Daoy (cell line): ENCODE measurements at regions not wholly inside any gene's neighbourhood (a gene's known extent, or its start where the extent isn't known, plus 50 kb on each side); places are given as distances from the start of the nearest gene placed in this dataset.
A peak's percentile ranks its signal among the peaks of the same experiment; 100 is the strongest.

Experiments
- DNase-seq: peaks from one replicate; pipeline ENCODE4 v3.0.0-alpha.2; 2015; ENCODE audit warnings: low read depth

DNA sequence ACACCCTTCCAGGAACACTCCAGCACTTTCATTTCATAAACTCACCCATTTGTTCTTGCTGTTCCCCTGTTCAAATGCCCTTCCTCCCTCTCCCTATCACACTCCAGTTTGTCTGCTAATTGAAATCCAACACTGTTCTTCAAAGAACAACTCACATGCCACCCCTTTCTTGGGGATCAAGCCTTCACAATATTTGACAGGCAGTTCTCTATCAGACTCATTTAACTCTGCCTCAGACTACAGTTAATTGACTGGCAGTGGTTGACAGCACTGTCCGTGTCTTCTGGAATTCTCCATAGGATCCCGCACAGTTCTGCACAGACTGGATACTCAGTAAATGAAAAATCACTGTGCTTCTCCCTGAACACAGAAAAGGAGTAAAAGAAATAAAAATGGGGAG is 87.8 kb downstream of the PMP22 start:
- DNase-seq: no peak

DNA sequence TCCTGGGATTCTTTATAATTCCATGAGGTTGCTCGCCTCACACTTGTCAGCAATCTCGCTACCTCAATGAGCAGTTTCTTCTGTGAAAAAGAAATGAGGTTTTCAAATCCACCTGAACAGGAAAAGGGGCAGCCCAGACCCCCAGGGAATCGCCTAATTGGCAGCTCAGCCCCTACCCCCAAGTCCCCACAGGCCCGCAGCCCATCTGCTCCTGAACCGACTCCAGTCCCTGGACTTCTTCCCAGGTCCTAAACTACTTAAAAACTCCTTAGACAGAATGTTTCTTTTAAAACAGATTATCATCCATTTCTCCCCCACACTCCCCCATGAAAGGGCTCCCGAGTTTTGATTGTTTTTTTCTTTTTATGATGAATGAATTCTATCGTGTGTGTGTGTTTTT is 89.8 kb downstream of the PMP22 start:
- DNase-seq: no peak

DNA sequence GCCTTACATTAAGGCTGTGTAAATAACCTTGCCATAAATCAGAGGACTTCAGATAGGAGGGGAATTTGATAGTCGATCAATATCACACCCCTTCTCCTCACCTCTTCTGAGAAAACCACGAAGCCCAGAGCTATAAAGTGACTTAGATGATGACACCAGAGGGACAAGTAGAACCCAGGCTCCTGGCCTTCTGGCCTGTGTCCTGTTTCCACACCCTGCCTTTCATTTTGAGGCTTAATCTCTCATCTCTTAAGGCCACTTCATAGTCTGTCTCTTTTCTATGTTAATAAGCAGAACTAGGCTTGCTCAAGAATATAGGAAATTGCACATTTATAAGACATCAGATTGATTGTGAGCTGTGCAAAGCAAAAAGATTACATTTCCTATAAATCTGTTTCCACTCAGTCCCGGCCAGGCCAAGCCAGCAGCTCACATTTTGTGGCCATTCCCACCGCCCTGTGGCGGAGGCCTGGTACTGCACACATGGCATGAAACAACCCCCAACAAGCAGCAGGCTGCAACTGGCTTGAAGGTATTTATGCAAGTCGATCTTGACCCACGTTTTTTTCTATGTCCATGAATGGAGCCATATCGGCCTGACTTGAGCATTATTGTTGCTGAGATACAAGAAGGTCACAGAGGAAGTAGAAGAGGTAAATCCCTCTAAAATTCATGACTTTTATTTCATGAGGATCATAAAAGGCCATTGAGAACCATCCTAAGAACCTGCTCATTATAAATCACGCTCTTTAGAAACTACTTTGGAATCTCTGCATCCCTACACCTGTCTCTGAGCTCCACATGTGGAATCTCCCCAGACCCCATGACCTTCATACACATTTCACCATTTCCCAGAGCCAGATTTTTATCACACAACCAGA is 93.7 kb downstream of the PMP22 start:
- DNase-seq: peak; percentile 83

DNA sequence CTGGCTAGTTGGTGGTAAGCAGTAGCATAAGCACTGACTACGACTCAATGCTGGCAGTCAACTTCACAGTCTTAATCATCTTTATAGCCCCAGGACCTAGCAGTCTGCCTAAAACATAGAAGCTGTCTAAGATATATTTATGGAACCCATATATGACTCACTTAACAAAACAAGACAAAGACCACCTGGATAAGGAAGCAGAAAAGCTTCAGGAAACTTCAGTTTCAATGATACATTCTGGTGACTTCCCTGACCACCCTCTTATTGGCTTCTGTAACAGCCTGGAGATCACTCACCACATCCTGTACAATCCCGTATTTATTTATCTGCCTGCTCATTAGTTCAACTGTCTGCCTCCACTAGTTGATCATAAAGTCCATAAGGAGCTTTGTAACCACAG is 95.5 kb downstream of the PMP22 start:
- DNase-seq: peak; percentile 91

DNA sequence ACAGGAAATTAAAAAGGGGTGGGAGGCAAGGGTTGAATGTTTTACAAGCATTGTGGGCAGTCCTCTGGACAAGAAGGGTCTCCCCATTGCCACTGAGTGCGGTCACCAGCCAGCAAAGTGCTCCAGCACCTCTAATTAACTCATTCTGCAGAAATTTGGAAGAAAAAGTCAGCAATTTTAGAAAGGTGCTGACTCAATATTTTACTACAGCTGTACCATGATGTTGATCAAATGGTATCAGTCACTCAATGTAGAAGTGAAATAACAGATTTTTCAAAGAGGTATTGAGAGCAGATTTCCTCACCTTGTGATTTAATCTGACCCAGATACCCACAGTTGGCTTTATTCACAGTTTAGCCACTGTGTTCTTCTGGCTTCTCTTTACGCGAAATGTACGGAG is 96.7 kb downstream of the PMP22 start:
- no peak for DNase-seq

DNA sequence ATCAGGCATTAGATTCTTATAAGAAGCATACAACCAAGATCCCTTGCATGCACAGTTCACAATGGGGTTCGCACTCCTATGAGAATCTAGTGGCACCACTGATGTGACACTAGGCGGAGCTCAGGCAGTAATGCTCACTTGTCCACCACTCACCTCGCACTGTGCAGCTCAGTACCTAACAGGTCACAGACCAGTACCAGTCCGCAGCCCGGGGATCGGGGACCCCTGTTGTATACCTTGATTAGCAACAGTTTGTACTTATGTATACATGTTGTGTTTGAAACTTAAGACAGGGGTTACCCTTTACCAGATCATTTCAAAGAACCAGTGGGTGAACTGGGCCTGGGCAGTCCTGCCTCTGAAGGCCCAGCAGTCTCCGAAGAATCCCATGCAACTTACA is 103.7 kb downstream of the PMP22 start:
- no peak for DNase-seq

DNA sequence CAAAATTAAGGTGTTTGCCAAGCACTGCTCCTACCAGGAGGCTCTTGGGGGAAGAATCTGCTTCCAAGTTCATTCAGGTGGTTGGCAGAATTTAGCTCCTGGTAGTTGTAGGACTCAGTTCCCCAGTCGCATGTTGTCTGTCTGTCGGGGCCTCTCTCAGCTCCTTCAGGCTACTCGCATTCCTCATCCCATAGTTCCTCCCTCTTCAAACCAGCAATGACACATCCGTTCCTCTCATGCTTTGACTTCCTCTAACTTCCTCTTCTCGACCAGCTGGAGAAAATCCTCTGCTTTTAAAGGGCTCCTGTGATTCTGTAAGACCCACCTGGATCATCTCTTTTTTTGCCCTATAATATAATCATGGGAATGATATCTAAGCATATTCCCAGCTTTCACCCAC is 108.1 kb downstream of the PMP22 start:
- peak; percentile 33 for DNase-seq

DNA sequence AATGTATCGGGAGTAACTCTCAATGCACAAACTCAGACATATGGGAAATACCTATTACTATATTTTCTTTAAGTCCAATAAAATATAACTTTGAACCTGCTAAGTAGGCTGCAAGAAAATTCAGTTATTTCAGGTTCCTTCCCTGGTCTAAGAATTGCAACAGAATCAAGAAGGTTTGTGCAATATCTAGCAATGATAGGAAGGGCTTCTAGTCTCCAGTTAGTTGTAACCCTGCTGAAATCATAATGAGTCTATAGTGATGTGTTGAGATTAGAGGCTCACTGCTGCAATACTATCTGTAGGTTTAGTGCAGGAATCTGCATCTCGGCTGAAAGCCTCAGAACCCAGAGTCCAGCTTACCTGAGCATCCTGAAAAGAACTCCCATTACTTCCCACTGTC is 110.5 kb downstream of the PMP22 start:
- DNase-seq: no peak

DNA sequence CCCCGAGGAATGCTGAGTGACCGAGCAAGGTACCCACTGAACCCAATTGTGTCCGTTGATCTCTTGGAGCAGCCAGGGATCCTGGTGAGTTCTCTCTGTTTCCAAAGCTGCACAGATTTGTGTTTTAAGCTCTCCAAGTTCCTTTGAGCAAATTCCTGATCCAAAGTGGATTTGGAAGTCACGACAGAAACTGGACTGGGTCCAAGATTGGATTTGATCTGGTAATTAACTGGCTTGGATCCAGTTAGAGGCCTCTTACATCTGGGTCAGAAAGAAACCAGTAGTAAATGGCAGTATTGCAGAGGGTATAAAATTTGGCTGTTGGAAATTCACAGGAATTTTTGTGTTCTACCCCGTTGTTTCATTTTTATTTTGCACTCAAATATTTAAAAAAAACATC is 119.5 kb downstream of the PMP22 start:
- no peak for DNase-seq

DNA sequence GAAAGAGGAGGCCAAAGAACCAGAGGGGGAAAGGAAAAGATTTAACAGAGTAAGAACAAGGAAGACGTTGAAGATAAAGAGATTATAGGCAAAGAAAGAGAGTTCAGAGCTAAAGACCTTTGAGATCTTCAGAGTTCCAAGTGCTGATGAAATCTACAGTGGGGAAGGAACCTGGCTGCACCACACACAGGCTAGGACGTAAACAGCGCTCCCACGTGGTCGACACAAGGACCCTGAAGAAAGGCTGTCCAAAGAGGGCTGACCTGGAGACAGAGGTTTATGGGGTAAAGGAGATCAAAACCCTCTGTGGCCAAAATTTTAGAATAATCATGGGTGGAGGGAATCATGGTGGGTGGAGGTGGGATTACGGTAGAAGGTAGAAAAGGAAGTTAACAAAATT is 121.6 kb downstream of the PMP22 start:
- DNase-seq: no peak

DNA sequence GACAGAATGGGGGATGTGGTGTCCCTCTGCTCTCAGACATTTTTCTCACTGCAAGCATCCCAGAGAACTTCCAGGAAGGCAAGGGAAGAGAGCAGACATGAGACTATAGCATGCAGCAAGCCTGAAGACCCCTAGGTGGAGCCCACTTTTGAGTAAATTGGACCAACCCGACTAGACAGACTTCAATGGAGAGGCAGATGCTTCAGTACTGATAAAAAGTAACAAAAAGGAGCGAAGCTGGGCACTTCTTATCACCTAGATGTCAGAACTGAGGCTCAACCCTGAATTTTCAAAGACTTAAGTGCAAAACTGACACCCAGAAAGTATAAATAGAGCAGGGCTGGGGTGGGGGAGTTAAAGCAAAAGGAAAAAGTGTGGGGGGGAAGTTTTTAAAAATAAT is 130.8 kb downstream of the PMP22 start:
- no peak for DNase-seq

DNA sequence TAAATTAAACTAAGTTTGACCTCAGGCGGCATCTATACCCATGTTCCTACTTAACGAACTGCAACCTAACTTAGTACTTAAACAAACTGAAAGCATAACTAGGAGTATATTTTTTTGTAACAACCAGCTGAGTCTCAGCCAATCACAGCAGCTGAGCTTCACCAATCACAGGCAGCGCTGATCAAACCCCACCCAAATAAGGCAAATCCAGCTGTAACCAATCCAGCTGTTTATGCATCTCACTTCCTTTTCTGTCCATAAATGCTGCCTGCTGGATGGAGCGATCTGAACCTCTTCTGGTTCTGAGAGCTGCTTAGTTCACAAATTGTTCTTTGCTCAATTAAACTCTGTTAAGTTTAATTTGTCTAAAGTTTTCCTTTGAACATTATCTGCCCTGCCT is 131.3 kb downstream of the PMP22 start:
- DNase-seq: no peak

DNA sequence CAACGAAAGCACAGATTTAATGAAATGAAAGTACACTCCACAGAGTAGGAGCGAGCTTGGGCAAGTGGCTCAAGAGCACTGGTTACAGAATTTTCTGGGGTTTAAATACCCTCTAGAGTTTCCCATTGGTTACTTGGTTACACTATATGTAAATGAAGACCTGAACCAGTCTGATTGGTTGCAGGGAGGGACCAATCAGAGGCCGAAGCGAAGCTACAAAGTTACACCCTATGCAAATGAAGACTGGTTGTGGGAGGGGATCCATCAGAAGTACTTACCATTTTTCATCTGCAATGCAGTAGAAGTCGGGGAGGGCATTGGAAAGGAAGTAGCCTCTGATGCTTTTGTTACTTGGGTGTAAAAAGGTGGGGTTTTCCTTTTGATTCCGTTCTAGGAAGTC is 132.0 kb downstream of the PMP22 start:
- DNase-seq: no peak

DNA sequence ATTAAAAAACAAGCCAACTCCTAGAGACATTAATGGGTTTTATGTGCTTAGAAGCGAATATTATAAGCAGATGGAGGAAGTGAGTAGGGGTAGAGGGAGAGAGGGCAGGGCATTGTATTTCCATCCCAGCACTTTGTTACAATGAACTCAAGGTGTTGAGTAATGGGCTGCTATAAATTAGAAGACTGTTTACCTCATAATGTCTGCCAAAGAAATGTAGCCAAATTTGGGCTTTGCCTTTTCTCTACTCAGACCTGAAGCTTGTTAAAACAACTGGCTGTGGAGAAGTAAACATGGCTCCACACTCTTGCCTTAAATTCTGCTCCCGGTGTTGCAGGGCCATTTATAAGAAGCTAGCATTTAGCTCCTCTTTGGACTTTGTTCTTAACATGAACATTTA is 134.7 kb downstream of the PMP22 start:
- no peak for DNase-seq

DNA sequence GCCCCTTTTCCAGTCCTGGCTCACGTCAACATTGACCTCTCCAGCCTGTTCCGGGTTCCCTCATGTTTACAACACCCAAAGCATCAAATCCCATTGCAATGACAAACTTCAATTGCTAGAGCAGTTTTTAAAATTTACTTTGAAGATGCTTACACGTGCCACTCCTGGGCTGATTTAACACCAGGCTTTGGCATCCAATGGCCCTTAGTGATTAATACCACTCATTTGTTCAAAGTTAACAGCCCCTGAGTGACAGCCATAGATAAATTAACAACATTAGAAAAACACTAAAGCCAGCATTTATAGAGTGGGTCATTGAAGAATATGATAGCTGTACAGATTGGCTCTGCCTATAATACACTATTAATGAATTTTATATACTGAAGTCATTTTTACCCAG is 135.1 kb downstream of the PMP22 start:
- no peak for DNase-seq

DNA sequence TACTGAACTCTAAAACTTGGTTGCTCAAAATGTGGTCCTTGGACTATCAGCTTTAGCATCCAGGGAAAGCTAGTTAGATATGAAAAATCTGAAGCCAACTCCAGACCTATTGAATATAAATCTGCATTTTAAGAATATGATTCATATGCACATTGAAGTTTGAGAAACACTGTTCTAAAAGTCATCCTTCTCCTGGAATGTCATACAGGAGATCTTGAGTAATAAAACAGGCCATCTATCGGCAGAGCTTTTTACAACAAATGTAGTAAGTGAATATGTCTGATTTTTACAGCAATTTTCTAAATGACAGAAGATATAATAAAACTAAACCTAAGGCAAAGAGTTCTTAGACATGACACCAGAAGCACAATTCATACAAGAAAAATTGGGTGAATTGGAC is 140.4 kb downstream of the PMP22 start:
- DNase-seq: no peak

DNA sequence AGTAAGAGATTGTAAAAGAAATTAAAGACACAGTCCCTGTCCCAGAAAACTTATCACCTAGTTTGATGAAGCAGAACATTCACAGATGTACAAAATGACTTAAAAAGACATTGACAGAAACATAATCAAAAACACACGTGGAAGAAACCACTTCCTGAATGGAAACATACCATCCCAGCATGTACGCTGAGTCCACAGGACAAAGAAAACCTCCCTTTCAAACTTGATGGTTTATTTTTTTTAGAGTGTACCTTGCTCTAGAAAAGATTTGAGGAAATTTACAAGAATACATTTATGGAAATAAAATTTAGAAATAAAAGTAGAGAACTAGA is 140.9 kb downstream of the PMP22 start:
- DNase-seq: no peak

DNA sequence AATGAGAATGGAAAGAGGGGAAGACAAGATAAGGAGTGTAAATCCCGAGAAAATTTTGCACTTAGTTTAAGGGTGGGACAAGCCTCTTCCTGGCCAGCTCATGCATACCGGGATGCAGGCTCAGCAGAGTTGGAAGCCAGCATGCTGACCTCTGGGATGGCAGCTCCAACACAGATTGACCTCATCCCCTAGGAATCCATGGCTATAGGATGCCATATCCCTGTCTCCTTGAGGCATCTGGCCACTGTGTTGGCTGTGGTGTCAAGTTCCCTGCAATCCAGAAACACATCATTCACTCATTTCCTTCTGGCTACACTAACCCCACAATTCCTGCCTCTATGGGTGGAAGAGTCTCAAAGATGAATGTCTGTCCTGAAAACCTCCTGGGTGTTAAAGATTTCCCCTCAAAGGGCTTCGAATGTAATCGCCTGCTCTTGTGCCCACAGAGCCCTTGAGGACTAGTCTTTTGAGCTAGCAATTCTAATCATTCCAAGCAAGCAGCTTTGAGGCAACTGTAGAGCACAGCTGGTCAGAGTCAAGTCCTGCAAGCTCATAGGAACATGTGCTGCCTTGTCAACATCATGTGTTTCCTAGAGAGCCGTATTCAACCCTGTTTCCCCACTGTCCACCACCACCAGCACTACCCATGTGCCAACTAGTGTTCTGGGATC is 141.4 kb downstream of the PMP22 start:
- peak; percentile 74 for DNase-seq

DNA sequence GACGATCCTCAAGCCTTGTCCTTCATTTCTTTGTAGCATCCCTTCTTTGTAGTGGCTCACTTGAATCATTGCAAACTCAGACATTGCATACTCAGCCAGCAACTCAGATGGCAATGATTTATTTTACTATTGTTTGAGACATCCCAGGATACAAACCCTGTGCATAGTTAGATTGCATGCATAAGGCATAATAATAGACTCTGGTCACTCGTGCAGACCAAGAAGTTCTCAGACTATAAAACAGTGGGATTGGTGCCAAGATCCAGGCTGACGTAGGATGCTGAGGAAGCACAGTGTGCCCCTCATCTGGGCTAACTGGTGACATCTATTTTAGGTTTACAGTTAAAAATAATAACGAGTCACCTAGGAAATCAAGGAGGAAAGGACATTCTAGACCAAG is 142.3 kb downstream of the PMP22 start:
- no peak for DNase-seq

DNA sequence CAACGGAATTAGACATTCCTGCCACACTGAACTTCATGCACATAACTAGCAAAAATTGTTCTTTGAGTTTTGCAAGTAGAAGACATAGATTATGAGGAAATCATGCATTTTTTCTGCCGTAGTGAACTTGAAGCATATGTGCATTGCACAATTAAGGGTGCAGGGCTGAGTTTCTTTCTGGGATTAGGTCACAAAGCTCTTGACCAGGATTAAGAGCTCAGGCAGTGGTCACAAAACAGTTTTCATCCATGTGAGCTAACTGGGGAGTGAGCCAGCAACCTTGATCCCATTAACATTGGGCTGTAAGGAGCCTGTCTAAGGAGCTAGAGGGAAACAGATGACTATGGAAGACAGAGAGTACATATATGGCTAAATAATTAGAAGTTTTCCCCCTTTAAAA is 143.7 kb downstream of the PMP22 start:
- DNase-seq: no peak

DNA sequence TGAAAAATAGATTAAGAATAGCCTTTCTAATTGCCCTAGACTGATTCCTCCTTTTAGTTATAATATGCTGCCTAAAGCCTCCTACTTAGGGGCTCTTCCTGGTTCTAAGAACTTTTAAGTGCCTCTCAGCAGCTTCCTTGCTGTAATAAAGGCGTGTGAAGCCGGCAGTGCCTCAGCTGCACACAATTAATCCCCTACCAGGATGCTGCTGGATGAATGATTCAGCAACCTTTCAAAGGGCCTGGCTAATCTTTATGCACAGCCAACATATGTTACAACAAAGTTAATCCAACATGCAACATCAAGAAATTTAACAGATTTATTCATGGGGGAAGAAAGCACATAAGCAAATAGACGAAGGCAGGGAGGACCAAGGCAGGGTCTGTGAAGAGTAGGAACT is 145.2 kb downstream of the PMP22 start:
- DNase-seq: no peak

DNA sequence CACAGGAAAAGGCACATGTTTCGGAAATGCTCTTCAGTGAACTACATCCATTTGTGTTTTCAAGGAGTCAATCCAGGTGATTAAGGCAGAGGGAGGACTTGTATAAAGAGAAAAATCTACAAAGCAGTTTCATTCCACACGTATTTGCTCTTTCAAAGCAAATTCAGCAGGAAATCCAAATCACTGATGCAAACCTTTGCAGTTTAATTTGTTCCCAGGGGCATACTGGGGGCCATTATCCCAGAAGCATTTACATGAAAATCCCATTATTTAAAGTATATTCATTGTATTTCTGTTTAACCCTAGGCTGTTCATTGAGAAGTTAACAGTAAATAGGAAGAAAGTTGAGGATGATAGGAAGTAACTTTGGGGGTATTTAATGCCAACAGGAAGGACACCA is 147.9 kb downstream of the PMP22 start:
- no peak for DNase-seq

DNA sequence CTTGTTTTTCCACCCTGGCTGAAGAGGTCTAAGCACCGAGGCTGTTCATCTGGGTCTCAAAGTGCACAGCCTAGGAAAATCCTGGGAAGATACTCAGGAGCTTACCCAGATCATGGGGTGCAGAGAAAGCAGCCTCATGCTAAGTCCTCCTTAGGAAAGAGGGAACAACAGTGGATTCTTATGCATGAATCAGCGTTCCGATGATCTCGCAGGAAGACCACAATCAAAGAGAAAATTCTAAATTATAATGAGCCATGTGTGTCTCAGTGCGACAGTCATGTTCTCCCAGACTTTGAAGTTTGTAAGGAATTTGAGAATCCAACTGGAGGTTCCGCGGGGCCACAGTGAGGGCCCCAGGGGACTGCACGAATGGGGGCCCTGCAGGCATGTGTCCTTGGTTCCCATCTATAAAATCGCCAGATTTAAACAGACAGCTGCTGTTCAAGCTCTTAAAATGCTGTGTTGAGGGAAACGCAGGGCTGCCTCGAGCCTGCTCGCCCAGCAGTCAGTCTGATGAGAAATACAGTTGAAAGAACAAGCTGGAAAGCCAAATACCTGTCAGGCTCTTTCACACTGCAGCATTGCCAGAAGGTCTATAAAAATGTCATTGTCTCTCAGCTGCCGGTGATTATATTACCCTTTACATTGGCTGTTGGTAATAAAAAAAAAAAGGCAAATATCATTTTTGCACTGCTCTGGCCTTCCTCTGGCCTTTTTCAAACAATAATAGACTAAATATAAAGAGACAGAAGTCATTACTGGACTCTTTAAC is 152.1 kb downstream of the PMP22 start:
- DNase-seq: no peak
